Stimulated activated naive CD8-positive, alpha-beta T cell treated with anti-CD3 and anti-CD28 coated beads, Interleukin-15, Interleukin-2, amounts not matched to agents 100 U/mL and 50 U/mL, for 24 hours (primary cell): ENCODE measurements at regions not wholly inside any gene's neighbourhood (a gene's known extent, or its start where the extent isn't known, plus 50 kb on each side); places are given as distances from the start of the nearest gene placed in this dataset.

Experiments
- ATAC-seq: fragments of 150-1000 bp; cut with Tn5 transposase; one replicate; pipeline ENCODE4 v1.10.0; 2021
- DNase-seq: peaks from one replicate; pipeline ENCODE4 v3.0.0; 2021

DNA sequence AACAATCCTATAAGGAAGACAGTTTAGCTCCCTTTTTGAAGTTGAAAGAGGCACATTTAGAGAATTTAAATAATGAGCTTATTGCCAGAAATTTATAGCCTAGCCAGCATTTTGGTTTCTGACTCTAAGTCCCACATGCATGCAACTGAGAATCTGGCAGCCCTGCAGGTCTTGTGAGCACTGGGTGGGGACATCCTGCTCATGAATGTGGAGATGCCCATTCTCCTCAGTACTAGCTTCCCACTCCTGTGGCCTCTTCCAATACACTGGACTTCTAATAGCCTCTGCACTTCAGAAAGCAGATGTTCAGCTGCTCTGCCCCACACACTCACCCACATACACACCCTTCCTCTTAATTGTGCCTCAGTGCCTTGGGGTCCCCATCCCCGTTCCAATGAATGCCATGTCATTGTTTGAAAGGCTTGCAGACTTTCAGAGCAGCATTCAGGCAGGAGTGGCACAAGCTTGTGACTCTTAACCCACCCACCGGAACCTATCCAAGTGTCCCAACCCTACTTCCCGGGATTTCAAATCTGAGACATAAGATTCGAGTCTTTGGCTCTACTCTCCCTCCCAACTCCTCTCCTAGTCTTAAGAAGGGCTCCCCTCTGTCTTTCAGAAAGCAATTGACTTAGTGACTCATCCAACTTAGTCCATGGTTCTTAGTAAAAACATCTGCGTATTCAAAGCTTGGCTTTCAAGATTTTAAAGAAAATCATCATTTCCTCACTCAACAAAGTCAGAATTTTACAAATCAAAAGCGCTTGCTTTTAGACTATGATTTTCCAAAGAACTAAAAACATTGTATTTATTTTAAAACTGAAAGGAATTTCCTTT lies 80.0 kb upstream of the FREM2 start:
- DNase-seq, result no peak
- ATAC-seq, result no peak

GRCh38 chr13:38617936-38618335 lies 68.9 kb upstream of the FREM2 start:
- no peak for ATAC-seq
- DNase-seq, result no peak

- ATAC-seq (no peak), DNase-seq (no peak)
Observed at GRCh38 chr13:38618336-38618735, 68.5 kb upstream of the FREM2 start.

DNA sequence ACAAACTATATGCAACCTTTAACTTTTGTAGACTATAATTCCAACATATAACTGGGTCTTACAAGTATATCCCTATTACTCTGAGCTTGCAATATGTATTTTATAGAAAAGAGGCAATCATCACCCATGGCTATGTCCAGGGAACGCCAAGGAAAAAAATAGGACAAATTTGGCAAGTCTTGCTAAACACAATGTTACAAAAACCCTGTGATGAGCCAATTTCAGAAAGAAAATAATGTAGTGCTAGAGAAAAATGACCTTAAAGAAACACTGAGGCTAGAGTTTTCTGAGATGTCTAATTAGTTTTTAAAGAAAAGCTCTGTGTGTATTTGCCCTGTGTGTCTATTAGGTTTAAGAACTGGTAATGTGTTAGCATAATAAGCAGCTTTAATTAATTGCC lies 68.0 kb upstream of the FREM2 start:
- no peak for DNase-seq
- no peak for ATAC-seq

- no peak for ATAC-seq
- no peak for DNase-seq
Observed at GRCh38 chr13:38620876-38621275, 66.0 kb upstream of the FREM2 start.

DNA sequence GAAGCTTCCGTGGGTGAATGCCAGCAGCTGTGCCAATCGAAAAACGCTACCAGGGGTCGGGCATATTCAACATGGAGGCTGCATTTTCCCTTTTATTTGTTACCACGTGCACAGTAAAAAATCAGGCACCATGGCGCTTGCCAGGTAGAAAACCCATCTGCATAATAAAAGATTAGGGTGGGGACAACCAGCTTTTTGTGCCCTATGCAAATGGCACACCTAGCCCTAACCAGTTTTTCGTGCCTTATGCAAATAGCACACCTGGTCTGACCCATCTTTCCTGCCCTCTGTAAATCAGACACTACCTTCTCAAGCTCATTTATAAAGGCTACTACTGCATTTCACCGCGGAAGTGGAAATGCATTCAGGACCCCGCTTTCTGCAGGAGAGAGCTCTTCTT lies 62.1 kb upstream of the FREM2 start:
- ATAC-seq (no peak), DNase-seq (no peak)

GRCh38 chr13:38628554-38628953 lies 58.3 kb upstream of the FREM2 start:
- DNase-seq (no peak), ATAC-seq (no peak)

DNA sequence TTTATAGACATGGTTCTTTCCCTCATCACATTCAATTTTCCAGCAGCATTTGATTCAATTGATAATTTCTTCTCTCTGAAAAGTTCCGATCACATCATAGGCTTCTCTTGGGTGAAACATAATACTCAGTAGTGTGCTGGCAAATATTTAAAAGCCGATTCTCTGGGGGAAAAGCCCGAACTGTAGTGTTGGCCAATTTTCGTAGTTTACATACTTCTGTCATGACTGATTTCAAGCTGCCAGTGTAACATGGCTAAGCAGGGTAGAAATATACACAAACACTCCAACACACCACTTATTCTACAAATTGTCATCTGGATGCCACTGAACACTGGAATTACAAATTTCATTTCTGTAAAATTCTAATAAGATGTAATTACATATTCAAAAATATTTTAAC lies 56.1 kb upstream of the FREM2 start:
- DNase-seq (no peak), ATAC-seq (no peak)

DNA sequence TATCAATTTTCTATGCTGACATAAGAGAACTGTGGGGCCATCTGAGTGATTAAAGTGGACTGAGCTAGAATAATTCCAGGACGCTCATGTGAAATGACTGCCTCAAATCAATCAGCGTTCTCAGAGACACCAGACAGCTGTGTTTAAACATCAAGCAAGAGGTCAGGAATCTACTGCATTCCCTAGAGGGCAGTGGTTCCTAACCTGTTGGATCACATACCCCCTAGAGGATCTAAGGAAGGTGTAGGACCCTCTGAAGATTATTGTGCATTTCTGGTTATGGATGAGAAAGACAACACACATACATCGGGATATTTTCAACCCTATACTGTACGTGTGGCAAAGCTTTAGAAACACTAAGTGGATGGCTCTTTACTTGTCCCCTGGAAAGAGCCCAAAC lies 51.8 kb upstream of the FREM2 start:
- ATAC-seq, result no peak
- no peak for DNase-seq

- ATAC-seq (no peak), DNase-seq (no peak)
Observed at GRCh38 chr13:38636073-38636472, 50.8 kb upstream of the FREM2 start.

- no peak for ATAC-seq
Observed at GRCh38 chr13:38636761-38637160, 50.1 kb upstream of the FREM2 start.

More at GRCh38 chr13:38636761-38637160, 50.1 kb upstream of the FREM2 start:
- DNase-seq, result no peak
